ENCODE measurements at regions not wholly inside any gene's neighbourhood (a gene's known extent, or its start where the extent isn't known, plus 50 kb on each side); places are given as distances from the start of the nearest gene placed in this dataset.
A peak's percentile ranks its signal among the peaks of the same experiment; 100 is the strongest.

DNA sequence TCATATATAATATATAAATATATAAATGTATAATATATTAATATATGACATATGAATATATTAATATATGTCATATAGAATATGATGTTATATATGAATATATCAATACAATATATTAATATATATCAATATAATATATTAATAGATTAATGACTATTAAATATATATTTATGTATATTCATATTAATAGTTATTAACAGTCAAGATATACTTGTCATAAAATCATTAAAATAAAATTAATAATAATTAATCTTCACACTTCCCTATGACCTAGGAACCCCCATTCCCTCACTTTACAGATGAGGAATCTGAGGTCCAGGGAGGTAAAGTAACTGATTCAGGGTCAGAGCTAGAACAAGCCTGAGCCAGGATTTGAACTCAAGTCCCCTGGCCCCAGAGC, 70.6 kb upstream of the SLC6A11 start:
- in situ Hi-C loops (cut with MboI; ENCODE audit: low pct_unique_long_range_greater_than_20kb, low sequenced_read_pairs): loop anchor here (25.0 kb wide), 1 partner anchor 408 kb away; no protein-coding TSS in a partner anchor
- DNase-seq: no peak

DNA sequence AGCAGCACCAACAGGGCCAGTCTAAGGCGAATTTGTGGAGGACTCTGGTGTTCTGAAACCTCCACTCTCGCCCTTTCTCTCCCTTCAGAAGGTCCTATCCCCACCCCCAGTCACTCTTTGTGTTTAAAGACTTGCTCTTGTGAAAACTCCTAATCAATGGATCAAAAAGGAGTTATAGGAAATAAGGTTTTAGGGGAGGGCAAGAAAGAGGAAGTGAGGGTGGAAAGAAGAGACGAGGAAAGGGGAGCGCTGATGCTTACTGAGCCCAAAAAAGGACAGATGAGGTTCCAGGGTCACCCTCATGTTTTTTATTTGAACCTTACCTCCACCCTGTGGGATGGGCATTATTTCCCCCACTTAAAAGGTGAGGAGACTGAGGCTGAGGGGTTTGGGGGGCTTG, 70.0 kb upstream of the SLC6A11 start:
- in situ Hi-C loops (cut with MboI; ENCODE audit: low pct_unique_long_range_greater_than_20kb, low sequenced_read_pairs): loop anchor here (25.0 kb wide), 1 partner anchor 409 kb away; no protein-coding TSS in a partner anchor
- no peak for DNase-seq

DNA sequence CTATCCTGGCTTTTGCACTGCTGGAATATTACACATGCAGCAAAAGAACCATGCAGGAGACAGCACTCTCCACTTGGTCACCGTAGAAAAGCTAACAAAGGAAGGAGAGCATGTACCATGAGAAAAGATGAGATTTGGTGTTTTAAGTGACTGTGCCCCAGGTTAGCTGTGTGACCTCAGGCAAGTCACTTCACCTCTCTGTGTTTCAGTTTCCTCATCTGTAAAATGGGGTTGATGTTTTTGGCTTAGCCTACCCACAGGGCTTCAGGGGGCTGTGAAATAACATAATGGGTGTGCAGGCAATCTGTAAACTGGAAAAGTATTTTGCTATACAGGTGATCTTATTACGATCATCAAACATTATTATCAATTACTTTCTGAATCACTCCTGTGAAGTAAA, 69.3 kb upstream of the SLC6A11 start:
- no peak for DNase-seq
- in situ Hi-C loops (cut with MboI; ENCODE audit: low pct_unique_long_range_greater_than_20kb, low sequenced_read_pairs): loop anchor here (25.0 kb wide), 1 partner anchor 409 kb away; no protein-coding TSS in a partner anchor

- no peak for DNase-seq
- in situ Hi-C loops (cut with MboI; ENCODE audit: low pct_unique_long_range_greater_than_20kb, low sequenced_read_pairs): loop anchor here (25.0 kb wide), 1 partner anchor 410 kb away; no protein-coding TSS in a partner anchor
Measured at GRCh38 chr3:10747341-10747740, 68.7 kb upstream of the SLC6A11 start.

DNA sequence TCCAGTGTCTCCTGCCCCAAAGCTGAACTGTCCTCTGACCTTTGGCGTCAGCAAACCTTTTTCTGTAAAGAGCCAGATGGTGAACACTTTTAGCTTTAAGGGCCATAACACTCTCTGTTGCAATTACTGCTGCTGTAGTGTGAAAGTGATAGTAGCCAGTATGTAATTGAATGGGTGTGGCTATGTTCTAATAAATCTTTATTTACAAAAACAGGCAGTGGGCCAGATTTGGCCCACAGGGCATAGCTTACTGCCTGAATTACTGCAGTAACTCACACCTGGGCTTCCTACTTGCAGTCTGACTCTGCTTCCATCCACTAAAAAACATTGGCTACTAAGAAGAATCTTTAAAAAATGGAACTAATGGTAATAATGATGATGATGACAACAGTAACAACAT, 68.0 kb upstream of the SLC6A11 start:
- no peak for DNase-seq
- in situ Hi-C loops (cut with MboI; ENCODE audit: low pct_unique_long_range_greater_than_20kb, low sequenced_read_pairs): loop anchor here (25.0 kb wide), 1 partner anchor 411 kb away; no protein-coding TSS in a partner anchor

- peak; percentile 39 for DNase-seq
- in situ Hi-C loops (cut with MboI; ENCODE audit: low pct_unique_long_range_greater_than_20kb, low sequenced_read_pairs): loop anchor here (25.0 kb wide), 1 partner anchor 308 kb away; no protein-coding TSS in a partner anchor
Measured at GRCh38 chr3:10753964-10754363, 62.1 kb upstream of the SLC6A11 start.

GRCh38 chr3:10756546-10756945, 59.5 kb upstream of the SLC6A11 start:
- DNase-seq: no peak
- in situ Hi-C loops (cut with MboI; ENCODE audit: low pct_unique_long_range_greater_than_20kb, low sequenced_read_pairs): loop anchor here (25.0 kb wide), 1 partner anchor 306 kb away; no protein-coding TSS in a partner anchor

- in situ Hi-C loops (cut with MboI; ENCODE audit: low pct_unique_long_range_greater_than_20kb, low sequenced_read_pairs): loop anchor here (25.0 kb wide), 1 partner anchor 305 kb away; no protein-coding TSS in a partner anchor
- DNase-seq: no peak
Measured at GRCh38 chr3:10757021-10757820, 58.8 kb upstream of the SLC6A11 start.

GRCh38 chr3:10757821-10758130, 58.3 kb upstream of the SLC6A11 start:
- in situ Hi-C loops (cut with MboI; ENCODE audit: low pct_unique_long_range_greater_than_20kb, low sequenced_read_pairs): loop anchor here (25.0 kb wide), 1 partner anchor 305 kb away; no protein-coding TSS in a partner anchor
- DNase-seq: no peak

- peak; percentile 63 for DNase-seq
- in situ Hi-C loops (cut with MboI; ENCODE audit: low pct_unique_long_range_greater_than_20kb, low sequenced_read_pairs): loop anchor here (25.0 kb wide), 1 partner anchor 304 kb away; no protein-coding TSS in a partner anchor
Measured at GRCh38 chr3:10758304-10759037, 57.6 kb upstream of the SLC6A11 start.

DNA sequence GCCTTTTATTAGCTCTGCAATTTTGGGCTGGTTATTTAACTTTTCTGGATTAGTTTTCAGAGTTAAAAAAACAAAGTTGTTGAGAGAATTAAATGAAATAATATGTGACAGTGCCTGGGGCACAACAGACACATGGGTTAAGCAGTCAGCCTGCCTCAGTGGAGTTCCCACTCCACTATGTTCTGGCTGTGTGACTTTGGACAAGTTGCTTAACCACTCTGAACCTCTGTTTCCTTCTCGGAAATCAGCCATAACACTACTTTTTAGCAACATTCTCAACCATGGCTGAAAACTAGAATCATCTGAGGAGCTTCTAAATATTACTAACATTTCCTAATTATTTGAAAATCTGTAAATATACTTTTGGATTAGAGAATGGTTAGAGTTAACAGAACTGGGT, 56.5 kb upstream of the SLC6A11 start:
- no peak for DNase-seq
- in situ Hi-C loops (cut with MboI; ENCODE audit: low pct_unique_long_range_greater_than_20kb, low sequenced_read_pairs): loop anchor here (25.0 kb wide), 1 partner anchor 303 kb away; no protein-coding TSS in a partner anchor

DNA sequence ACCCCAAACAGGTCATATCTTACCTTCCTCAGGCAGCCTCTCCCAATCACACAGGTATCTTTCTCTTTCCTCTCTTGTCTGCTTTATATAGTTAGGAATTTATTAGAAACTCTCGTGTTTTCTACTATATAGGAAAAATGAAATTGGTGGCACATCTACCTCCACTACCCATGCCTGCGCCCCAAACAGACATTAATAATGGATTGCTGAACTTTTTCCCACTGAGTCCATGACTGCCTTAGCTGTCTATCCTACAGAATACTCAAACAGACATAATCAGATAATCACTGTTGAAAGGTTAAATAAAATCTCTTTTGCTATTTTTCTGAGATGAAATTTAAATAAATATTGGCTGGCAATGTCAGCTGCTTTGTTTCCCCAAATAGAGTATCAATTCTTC, 55.8 kb upstream of the SLC6A11 start:
- no peak for DNase-seq
- in situ Hi-C loops (cut with MboI; ENCODE audit: low pct_unique_long_range_greater_than_20kb, low sequenced_read_pairs): loop anchor here (25.0 kb wide), 1 partner anchor 302 kb away; no protein-coding TSS in a partner anchor

GRCh38 chr3:10761583-10761982, 54.4 kb upstream of the SLC6A11 start:
- DNase-seq: no peak
- in situ Hi-C loops (cut with MboI; ENCODE audit: low pct_unique_long_range_greater_than_20kb, low sequenced_read_pairs): loop anchor here (25.0 kb wide), 1 partner anchor 301 kb away; no protein-coding TSS in a partner anchor

DNA sequence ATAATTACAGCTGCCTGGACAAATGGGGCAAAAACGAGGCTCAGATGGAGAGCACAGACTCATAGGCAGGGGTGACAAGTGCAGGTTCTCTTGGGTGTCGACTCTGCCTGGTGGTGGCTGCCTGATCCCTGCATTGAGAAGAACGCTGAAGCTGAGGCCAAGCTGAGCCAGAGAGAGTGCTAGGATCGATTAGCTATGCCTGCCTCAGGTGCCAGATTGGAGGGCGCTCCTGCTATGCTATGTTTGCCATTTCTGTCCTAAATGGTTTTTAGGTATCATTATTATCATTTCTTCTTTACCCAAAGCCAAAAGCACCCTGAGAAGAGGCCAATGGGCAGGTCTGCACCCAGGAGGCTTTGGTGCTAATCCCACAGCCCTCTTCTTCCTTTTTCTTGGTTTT, 53.9 kb upstream of the SLC6A11 start:
- no peak for DNase-seq
- in situ Hi-C loops (cut with MboI; ENCODE audit: low pct_unique_long_range_greater_than_20kb, low sequenced_read_pairs): loop anchor here (25.0 kb wide), 1 partner anchor 300 kb away; no protein-coding TSS in a partner anchor

DNA sequence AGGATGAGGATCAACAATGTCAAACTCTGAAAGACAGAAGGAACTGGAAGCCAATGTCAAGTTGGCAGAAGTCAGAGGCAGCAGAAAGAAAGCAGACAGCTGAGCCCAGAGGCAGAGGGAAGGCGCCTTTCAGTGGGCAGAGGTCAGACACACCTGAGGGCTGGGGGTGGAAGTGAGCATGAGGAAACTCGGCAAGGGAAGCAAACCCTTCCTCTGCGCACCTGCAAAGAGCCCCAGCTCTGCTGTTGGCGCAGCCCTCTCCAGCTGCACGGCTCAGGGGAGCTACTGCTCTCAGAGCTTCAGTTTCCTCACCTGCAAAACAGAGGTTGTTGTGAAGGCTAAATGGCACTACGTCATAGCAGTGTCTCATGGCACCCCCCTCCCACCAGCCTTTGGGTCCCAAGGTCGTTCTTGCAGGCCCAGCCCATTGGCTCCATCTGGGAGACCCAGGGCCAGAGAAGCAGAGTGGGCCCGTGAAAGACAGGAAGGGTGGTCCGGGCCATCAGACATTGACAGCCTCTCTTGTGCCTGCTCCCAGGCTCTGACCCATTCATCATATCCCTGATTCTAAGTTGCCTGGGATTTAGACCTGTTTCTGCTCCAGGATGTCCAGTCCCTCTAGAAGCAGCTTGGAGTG, 53.3 kb upstream of the SLC6A11 start:
- in situ Hi-C loops (cut with MboI; ENCODE audit: low pct_unique_long_range_greater_than_20kb, low sequenced_read_pairs): loop anchor here (25.0 kb wide), 1 partner anchor 300 kb away; no protein-coding TSS in a partner anchor
- DNase-seq: no peak

DNA sequence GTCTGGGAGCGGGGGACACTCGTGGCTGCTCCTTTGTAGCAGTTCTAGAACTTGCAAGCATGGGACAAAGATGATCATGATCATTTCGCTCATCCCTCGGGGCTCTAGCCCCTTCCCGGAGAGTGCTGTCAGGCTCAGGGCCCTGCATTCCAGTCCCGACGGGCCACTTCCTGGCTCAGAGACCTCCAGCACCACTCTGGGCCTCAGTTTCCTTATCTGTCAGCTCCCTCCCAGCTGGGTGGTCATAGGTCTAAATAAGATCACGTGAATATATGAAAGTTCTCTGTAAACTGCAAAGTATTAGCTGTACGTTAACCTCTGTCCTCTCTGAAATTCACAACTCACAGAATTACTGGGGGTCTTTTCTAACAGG, 52.8 kb upstream of the SLC6A11 start:
- in situ Hi-C loops (cut with MboI; ENCODE audit: low pct_unique_long_range_greater_than_20kb, low sequenced_read_pairs): loop anchor here (25.0 kb wide), 1 partner anchor 299 kb away; no protein-coding TSS in a partner anchor
- DNase-seq: no peak

- no peak for DNase-seq
- in situ Hi-C loops (cut with MboI; ENCODE audit: low pct_unique_long_range_greater_than_20kb, low sequenced_read_pairs): loop anchor here (25.0 kb wide), 1 partner anchor 298 kb away; no protein-coding TSS in a partner anchor
Measured at GRCh38 chr3:10763817-10764258, 52.2 kb upstream of the SLC6A11 start.

- in situ Hi-C loops (cut with MboI; ENCODE audit: low pct_unique_long_range_greater_than_20kb, low sequenced_read_pairs): loop anchor here (25.0 kb wide), 1 partner anchor 298 kb away; no protein-coding TSS in a partner anchor
- DNase-seq: no peak
Measured at GRCh38 chr3:10764259-10765051, 51.6 kb upstream of the SLC6A11 start.

Measured in KBM-7 (cell line).